ENCODE measurements at regions not wholly inside any gene's neighbourhood (a gene's known extent, or its start where the extent isn't known, plus 50 kb on each side); places are given as distances from the start of the nearest gene placed in this dataset.
A peak's percentile ranks its signal among the peaks of the same experiment; 100 is the strongest.

DNA sequence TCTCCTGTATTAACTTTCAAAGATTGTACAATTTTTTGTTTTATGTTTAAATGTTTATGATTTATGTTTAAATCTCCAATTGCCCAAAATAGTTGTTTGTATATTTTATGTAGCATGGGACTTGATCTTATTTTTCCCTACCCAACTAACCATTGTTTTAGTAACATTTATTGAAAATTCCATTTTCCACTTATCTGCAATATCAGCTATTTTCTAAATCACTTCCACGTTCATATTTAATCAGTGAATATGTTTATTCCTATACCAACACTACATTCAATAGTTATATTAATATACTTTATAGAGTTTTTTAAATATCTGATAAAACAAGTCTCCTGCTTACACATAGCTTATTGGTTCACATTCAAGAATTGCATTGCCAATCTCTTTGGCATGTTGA, 532.2 kb downstream of the CHSY3 start:
- Mint-ChIP-seq H3K36me3 (ENCODE audit: low read depth) (peaks cover 12% of the 10 kb centered on the region), H3K9me3 (peaks cover 36% of the 10 kb centered on the region), H3K4me3 (no peak overlapping the region), H3K27ac (no peak overlapping the region), H3K4me1 (no peaks in the 10 kb centered on the region), H3K27me3 (ENCODE audit: low read depth, poor library complexity) (no peaks in the 10 kb centered on the region)
- DNase-seq, result no peak
- TF ChIP-seq CTCF (IDR thresholded peaks at IDR 0.05), result no peak

GRCh38 chr5:130427222-130427955, 523.1 kb downstream of the CHSY3 start:
- no peak overlapping the region for H3K4me3 Mint-ChIP-seq
- no peak overlapping the region for H3K27ac Mint-ChIP-seq
- H3K36me3 Mint-ChIP-seq (ENCODE audit: low read depth), result no peaks in the 10 kb centered on the region
- no peak for DNase-seq
- H3K4me1 Mint-ChIP-seq, result peaks cover 15% of the 10 kb centered on the region
- TF ChIP-seq CTCF (IDR thresholded peaks at IDR 0.05), result no peak
- no peaks in the 10 kb centered on the region for H3K27me3 Mint-ChIP-seq (ENCODE audit: low read depth, poor library complexity)
- H3K9me3 Mint-ChIP-seq, result no peaks in the 10 kb centered on the region

DNA sequence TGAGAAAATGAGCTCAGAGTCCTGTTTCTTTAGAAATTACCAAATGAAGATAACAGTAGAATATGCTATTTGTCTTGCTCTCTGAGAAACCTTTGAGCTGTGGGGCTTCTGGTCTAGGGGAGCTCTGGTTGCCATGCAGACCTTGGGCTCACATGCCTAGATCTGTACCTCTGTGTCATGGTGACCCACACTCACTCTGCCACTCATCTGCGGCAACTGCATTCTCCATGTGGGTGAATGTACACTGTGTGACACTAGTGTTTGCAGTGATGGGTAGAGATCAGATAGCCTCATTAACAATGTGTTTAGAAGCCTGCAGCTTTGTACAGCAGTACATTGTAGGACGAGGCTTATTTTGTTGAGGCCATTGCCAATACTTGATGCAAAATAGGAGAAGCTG, 521.2 kb downstream of the CHSY3 start:
- H3K27me3 Mint-ChIP-seq (ENCODE audit: low read depth, poor library complexity), result no peaks in the 10 kb centered on the region
- peaks cover 15% of the 10 kb centered on the region for H3K4me1 Mint-ChIP-seq
- H3K9me3 Mint-ChIP-seq, result no peaks in the 10 kb centered on the region
- H3K36me3 Mint-ChIP-seq (ENCODE audit: low read depth), result no peaks in the 10 kb centered on the region
- no peak overlapping the region for H3K27ac Mint-ChIP-seq
- H3K4me3 Mint-ChIP-seq, result no peak overlapping the region
- DNase-seq, result no peak
- no peak for TF ChIP-seq CTCF (IDR thresholded peaks at IDR 0.05)

- no peak for TF ChIP-seq CTCF (IDR thresholded peaks at IDR 0.05)
- Mint-ChIP-seq H3K4me3 (no peak overlapping the region), H3K4me1 (peaks cover 15% of the 10 kb centered on the region), H3K27ac (peak overlapping the region; percentile 52), H3K27me3 (ENCODE audit: low read depth, poor library complexity) (no peaks in the 10 kb centered on the region), H3K9me3 (no peaks in the 10 kb centered on the region), H3K36me3 (ENCODE audit: low read depth) (no peaks in the 10 kb centered on the region)
- peak; percentile 11 for DNase-seq
These were observed 520.1 kb downstream of the CHSY3 start for GRCh38 chr5:130424341-130424740.

DNA sequence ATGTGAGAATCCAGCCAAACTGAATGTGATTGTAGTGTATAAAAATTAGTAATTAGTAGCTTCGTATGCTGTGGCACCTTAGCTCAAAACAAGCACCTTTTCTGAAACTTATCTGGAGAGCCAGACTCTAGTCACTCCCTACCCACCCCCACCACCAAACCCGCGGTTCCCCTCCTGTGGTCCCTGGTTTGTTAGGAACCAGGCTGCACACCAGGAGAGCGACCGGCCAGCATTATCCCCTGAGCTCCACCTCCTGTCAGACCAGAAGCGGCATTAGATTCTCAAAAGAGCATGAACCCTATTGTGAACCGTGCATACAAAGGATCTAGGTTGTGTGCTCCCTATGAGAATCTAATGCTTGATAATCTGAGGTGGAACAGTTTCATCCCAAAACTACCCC, 498.6 kb downstream of the CHSY3 start:
- Mint-ChIP-seq H3K9me3 (no peaks in the 10 kb centered on the region), H3K27me3 (ENCODE audit: low read depth, poor library complexity) (no peaks in the 10 kb centered on the region), H3K4me3 (no peak overlapping the region), H3K27ac (no peak overlapping the region), H3K36me3 (ENCODE audit: low read depth) (no peaks in the 10 kb centered on the region), H3K4me1 (no peaks in the 10 kb centered on the region)
- TF ChIP-seq CTCF (IDR thresholded peaks at IDR 0.05), result no peak
- DNase-seq, result no peak

GRCh38 chr5:130400091-130400490, 495.8 kb downstream of the CHSY3 start:
- no peak overlapping the region for H3K27ac Mint-ChIP-seq
- no peak for DNase-seq
- H3K36me3 Mint-ChIP-seq (ENCODE audit: low read depth), result no peaks in the 10 kb centered on the region
- no peaks in the 10 kb centered on the region for H3K27me3 Mint-ChIP-seq (ENCODE audit: low read depth, poor library complexity)
- no peak for TF ChIP-seq CTCF (IDR thresholded peaks at IDR 0.05)
- H3K4me3 Mint-ChIP-seq, result no peak overlapping the region
- no peaks in the 10 kb centered on the region for H3K4me1 Mint-ChIP-seq
- no peaks in the 10 kb centered on the region for H3K9me3 Mint-ChIP-seq
